ENCODE measurements at regions not wholly inside any gene's neighbourhood (a gene's known extent, or its start where the extent isn't known, plus 50 kb on each side); places are given as distances from the start of the nearest gene placed in this dataset.
"Not testable (repeated sequence)": the region's sequence is repeated elsewhere in the genome, so short reads cannot be mapped to it uniquely, and the experiment has no call there.

- not testable (repeated sequence) for DNase-seq
Measured at GRCh38 chr15:39261397-39262183, 319.3 kb upstream of the THBS1 start.

DNA sequence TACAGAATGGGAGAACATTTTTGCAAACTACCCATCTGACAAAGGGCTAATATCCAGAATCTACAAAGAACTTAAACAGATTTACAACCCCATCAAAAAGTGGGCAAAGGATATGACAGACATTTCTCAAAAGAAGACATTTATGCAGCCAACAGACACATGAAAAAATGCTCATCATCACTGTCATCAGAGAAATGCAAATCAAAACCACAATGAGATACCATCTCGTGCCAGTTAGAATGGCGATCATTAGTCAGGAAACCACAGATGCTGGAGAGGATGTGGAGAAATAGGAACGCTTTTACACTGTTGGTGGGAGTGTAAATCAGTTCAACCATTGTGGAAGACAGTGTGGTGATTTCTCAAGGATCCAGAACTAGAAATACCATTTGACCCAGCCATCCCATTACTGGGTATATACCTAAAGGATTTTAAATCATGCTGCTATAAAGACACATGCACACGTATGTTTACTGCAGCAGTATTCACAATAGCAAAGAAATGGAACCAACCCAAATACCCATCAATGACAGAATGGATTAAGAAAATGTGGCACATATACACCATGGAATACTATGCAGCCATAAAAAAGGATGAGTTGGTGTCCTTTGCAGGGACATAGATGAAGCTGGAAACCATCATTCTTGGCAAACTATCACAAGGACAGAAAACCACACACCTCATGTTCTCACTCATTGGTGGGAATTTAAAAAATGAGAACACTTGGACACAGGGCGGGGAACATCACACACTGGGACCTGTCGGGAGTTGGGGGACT is 317.7 kb upstream of the THBS1 start:
- not testable (repeated sequence) for DNase-seq

GRCh38 chr15:39265261-39265660 is 315.6 kb upstream of the THBS1 start:
- DNase-seq = no peak

GRCh38 chr15:39266890-39267289 is 314.0 kb upstream of the THBS1 start:
- DNase-seq = no peak

DNA sequence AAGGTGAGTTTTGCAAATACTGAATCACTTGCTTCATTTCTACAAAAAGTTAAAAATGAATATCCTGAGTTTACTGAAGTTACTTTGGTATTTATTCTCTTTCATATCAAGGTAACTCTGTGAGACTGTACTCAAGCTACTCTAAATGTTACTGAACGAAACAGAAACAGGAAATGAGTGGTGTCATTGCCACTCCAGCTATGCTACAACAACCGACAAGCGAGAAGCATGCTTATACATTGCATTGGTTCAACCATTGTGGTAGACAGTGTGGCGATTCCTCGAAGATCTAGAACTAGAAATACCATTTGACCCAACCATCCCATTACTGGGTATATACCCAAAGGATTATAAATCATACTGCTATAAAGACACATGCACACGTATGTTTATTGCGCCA is 313.2 kb upstream of the THBS1 start:
- DNase-seq = no peak

DNA sequence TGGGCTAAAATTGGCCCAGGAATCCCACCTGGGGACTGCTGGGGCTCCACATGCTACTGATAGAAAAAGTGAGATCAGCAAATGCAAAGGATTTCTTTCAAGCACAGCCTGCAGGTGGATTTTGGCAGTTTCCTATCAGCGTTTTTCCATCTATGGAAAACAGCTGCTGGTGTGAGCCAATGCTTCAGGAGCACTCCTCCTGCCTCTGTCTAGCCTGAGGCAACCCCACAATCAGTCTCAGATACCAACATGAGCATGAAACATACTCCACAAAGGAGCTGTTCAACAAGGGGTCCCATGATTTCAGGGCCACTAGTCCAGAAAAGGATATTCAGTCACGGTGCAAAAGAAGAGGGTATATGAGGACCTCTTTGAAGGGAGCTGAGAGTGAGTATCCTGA is 311.5 kb upstream of the THBS1 start:
- no peak for DNase-seq

DNA sequence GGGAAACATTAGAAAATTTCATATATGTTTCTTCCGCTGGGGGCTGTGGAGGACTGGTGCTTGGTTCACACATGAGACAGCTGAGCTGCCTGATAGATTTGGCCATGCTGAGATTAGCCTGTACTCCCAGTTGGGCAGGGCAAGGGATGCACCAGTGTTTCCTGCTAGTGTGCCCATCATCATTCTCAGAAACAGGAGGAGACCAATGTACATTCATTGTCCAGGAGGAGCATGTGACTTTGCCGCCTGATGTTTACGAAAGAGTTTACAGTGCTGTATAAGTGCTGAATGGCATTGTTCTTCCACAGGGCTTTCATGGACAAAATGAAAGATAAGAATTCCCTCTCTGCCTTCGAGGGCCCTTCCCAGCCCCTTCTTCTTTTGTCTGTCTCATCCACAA is 311.1 kb upstream of the THBS1 start:
- DNase-seq = no peak

DNA sequence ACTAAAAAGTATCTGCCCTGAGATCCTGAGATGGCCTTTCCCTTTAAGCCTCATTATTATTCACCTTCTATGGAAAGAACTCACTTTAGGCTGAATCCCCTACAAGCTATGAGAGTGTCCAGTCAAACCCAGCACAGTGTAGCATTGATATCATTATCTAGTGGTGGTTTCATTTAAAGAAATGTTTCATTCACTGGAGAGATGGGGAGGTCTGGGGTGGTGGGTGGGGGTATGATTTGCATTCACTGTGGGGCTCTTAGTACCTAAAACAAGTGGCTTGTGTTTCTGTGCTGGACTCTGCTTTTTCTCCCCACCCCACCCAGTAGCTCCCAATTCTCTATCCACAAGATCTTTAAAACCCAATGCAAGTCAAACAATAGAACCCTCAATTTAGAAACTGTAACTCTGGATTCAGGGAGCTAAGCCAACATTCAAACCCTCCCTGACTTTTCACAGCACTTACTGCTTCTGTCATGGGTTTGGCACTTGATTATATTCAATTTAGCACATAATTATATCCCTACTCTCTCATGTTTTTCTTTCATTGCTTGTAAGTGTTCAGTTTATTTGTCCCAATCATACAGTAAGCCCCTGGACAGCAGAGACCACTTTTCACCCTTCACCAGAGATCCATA is 310.5 kb upstream of the THBS1 start:
- DNase-seq = no peak

- no peak for DNase-seq
Measured at GRCh38 chr15:39270934-39271333, 309.9 kb upstream of the THBS1 start.

DNA sequence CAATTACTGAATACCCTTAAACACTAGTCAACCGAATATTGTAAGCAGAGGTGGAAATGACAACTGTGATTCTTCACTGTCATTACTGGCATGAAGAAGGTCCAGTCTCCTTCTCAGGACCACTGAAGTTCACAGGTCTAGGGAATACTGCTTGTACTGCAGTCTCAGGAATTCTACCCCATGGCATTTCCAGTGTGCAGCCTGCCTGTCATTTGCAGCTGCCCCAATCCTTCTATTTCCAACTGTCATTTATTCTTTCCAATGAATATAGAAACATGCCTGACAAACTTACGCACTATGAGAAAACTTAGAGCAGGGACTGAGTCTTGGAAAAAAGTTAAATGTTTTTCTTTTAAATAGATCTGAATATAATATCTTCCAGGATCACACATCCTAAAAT is 308.0 kb upstream of the THBS1 start:
- DNase-seq = no peak

DNA sequence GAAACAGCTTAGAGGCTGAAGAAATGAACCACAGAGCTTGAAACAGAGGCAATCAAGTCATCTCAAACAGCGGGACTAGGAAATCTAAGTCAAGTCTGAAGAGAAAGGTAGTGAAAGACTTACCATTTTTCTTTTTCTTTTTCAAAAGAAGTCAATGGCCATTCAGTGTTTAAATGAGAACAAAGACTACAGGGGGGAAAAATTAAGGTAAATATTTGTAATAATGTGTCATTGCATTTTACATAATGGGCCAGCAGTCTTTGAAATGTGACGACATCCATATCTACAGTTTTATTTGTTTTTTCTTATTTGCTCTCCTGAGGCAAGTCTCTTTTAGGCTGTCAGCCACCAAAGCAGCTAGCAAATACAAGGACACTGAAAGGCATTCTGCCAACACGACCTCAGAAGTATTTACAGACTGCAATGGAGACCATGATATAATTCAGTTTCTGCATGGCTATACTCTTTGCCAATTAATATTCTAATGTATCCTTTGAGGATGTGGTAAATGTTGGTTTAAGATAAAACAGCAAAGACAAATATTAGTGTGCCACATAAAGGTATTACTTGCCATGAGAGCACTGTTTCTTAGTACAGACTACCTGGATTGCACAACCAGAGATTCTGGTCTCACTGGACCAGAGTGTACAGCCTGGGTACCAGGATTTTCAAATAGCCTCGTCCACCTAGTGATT is 307.0 kb upstream of the THBS1 start:
- DNase-seq = no peak

- no peak for DNase-seq
Measured at GRCh38 chr15:39275066-39275465, 305.8 kb upstream of the THBS1 start.

GRCh38 chr15:39279311-39279710 is 301.6 kb upstream of the THBS1 start:
- DNase-seq = no peak

GRCh38 chr15:39281094-39281493 is 299.8 kb upstream of the THBS1 start:
- DNase-seq = no peak

GRCh38 chr15:39282663-39283208 is 298.1 kb upstream of the THBS1 start:
- DNase-seq = no peak

DNA sequence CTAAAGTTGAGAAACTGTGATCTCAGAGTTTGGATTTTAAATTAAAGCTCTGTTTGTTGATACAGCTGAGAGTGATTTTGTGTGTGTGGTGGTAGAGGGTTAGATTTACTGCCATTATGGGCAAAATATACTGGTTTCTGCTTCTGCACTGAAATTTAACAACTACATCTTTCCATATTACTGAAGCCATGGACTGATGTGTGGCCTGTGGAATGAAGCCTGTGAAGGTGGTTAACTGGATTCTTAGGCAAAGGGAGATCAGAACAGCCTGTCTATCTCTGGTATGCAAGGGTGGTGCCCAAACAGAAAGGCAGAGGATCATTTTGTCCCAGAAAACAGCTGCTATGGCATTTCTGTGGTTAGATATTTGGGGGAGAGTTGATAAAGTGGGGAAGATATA is 297.3 kb upstream of the THBS1 start:
- no peak for DNase-seq

- DNase-seq = no peak
Measured at GRCh38 chr15:39285071-39285470, 295.8 kb upstream of the THBS1 start.

GRCh38 chr15:39285663-39286062 is 295.2 kb upstream of the THBS1 start:
- no peak for DNase-seq

GRCh38 chr15:39286706-39287105 is 294.2 kb upstream of the THBS1 start:
- no peak for DNase-seq

- DNase-seq = no peak
Measured at GRCh38 chr15:39287322-39288195, 293.3 kb upstream of the THBS1 start.

- DNase-seq = no peak
Measured at GRCh38 chr15:39290711-39291435, 290.0 kb upstream of the THBS1 start.
